ENCODE measurements at regions not wholly inside any gene's neighbourhood (a gene's known extent, or its start where the extent isn't known, plus 50 kb on each side); places are given as distances from the start of the nearest gene placed in this dataset.

DNA sequence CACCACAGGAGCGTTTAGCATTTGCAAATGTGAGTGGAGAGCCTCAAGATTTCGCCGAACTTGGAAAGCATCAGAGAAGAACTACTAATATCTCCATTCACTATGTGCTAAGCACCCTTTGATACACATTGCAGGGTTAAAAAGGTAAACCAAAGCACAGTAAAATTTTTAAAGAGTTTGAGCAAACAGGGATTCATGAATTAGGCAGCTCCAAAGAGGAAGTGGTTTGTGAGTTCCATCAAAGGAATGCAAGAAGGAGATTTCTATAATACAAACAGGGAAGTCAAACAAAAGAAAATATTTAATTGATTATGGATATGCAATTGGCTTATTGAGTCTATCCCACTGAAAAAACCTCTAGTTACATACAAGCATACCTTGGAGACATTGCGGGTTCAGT is 81.1 kb upstream of the TMEM72 start:
- TF ChIP-seq ZNF274 (IDR thresholded peaks at IDR 0.05; ENCODE audit: low read depth, low read length) (no peak), YY1 (IDR thresholded peaks at IDR 0.05; ENCODE audit: insufficient read depth, insufficient read length) (no peak)
